Neuronal stem cell (in vitro differentiated cells): ENCODE measurements at regions not wholly inside any gene's neighbourhood (a gene's known extent, or its start where the extent isn't known, plus 50 kb on each side); places are given as distances from the start of the nearest gene placed in this dataset.

Source experiments
- DNase-seq: peaks from one replicate; pipeline ENCODE4 v3.0.0-alpha.2; 2013; ENCODE audit warnings: low spot score
- H2AFZ ChIP-seq: one replicate; pipeline ENCODE4 v1.6.1; 2013; ENCODE audit warnings: mild to moderate bottlenecking, low read length, inconsistent platforms
- H2AK5ac ChIP-seq: 2 replicates; pipeline ENCODE4 v1.6.1; 2013; ENCODE audit warnings: low read depth, mild to moderate bottlenecking, inconsistent platforms, low read length, moderate library complexity, mixed read lengths
- H2BK120ac ChIP-seq: 2 replicates; pipeline ENCODE4 v1.6.1; 2013; ENCODE audit warnings: low read depth, mild to moderate bottlenecking, inconsistent platforms, low read length, moderate library complexity, mixed read lengths
- H2BK12ac ChIP-seq: one replicate; pipeline ENCODE4 v1.6.1; 2013; ENCODE audit warnings: low read length, inconsistent platforms
- H2BK15ac ChIP-seq: 2 replicates; pipeline ENCODE4 v1.6.1; 2013; ENCODE audit warnings: mild to moderate bottlenecking, low read length, inconsistent platforms, mixed read lengths
- H2BK5ac ChIP-seq: one replicate; pipeline ENCODE4 v1.6.1; 2013; ENCODE audit warnings: inconsistent platforms, mild to moderate bottlenecking, low read length, moderate library complexity
- H3K14ac ChIP-seq: one replicate; pipeline ENCODE4 v1.6.1; 2013; ENCODE audit warnings: low read length, inconsistent platforms
- H3K18ac ChIP-seq: 2 replicates; pipeline ENCODE4 v1.6.1; 2013; ENCODE audit warnings: low read length, inconsistent platforms
- H3K23ac ChIP-seq: 2 replicates; pipeline ENCODE4 v1.6.1; 2013; ENCODE audit warnings: low read depth, mild to moderate bottlenecking, mixed read lengths, low read length, inconsistent platforms; ENCODE audit not compliant: poor library complexity
- H3K27ac ChIP-seq: replicated peaks from 3 replicates; pipeline ENCODE4 v1.5.1; 2013; ENCODE audit warnings: low read length, inconsistent platforms
- H3K27me3 ChIP-seq, 3 experiments: 2 replicates each; pipeline ENCODE4 v1.6.1; 2013; ENCODE audit warnings: low read length in 3 of 3, mild to moderate bottlenecking in 2 of 3, inconsistent platforms in 1 of 3, low read depth in 1 of 3, mixed read lengths in 1 of 3, moderate library complexity in 1 of 3; ENCODE audit not compliant: control insufficient read depth in 3 of 3, insufficient read depth in 3 of 3
- H3K36me3 ChIP-seq, 2 donors: replicated peaks in 1 of 2; 2 replicates each; pipeline ENCODE4 v1.6.1; 2013; ENCODE audit warnings: low read length in 2 of 2; ENCODE audit not compliant: control insufficient read depth in 2 of 2, insufficient read depth in 2 of 2
- H3K4ac ChIP-seq: 2 replicates; pipeline ENCODE4 v1.6.1; 2013; ENCODE audit warnings: inconsistent platforms, mild to moderate bottlenecking, low read length, moderate library complexity
- H3K4me1 ChIP-seq, 2 donors: 1 replicate in 1 of 2; 2 replicates in 1 of 2; pipeline ENCODE4 v1.6.1; 2013; ENCODE audit warnings: low read length in 2 of 2, low read depth in 1 of 2; ENCODE audit not compliant: control insufficient read depth in 2 of 2, insufficient read depth in 1 of 2
- H3K4me2 ChIP-seq: one replicate; pipeline ENCODE4 v1.6.1; 2013; ENCODE audit warnings: mild to moderate bottlenecking, low read length, inconsistent platforms; ENCODE audit not compliant: insufficient read depth, poor library complexity, severe bottlenecking
- H3K4me3 ChIP-seq, 2 donors: 2 replicates each; pipeline ENCODE4 v1.5.1; 2013; ENCODE audit warnings: low read length in 2 of 2, mild to moderate bottlenecking in 2 of 2, inconsistent platforms in 1 of 2, moderate library complexity in 1 of 2
- H3K79me1 ChIP-seq: one replicate; pipeline ENCODE4 v1.6.1; 2013; ENCODE audit warnings: low read depth, mild to moderate bottlenecking, inconsistent platforms, low read length, moderate library complexity
- H3K9ac ChIP-seq: one replicate; pipeline ENCODE4 v1.6.1; 2013; ENCODE audit warnings: mild to moderate bottlenecking, low read depth, low read length, inconsistent platforms; ENCODE audit not compliant: poor library complexity
- H3K9me3 ChIP-seq, 2 donors: replicated peaks in 1 of 2; 2 replicates each; pipeline versions ENCODE3 to v1.6.1; 2013; ENCODE audit warnings: low read length in 2 of 2, mild to moderate bottlenecking in 2 of 2, inconsistent platforms in 1 of 2, low read depth in 1 of 2, mixed read lengths in 1 of 2, moderate library complexity in 1 of 2; ENCODE audit not compliant: control insufficient read depth in 2 of 2, insufficient read depth in 1 of 2
- H4K8ac ChIP-seq: one replicate; pipeline ENCODE4 v1.6.1; 2013; ENCODE audit warnings: low read depth, mild to moderate bottlenecking, inconsistent platforms, low read length, moderate library complexity
- H4K91ac ChIP-seq: one replicate; pipeline ENCODE4 v1.6.1; 2013; ENCODE audit warnings: low read length, low read depth, mild to moderate bottlenecking, inconsistent platforms; ENCODE audit not compliant: poor library complexity
- WGBS, 2 donors: extraction: QIAGEN DNeasy Blood & Tissue Kit; methylation state at CpG; one replicate each; pipeline ENCODE4 v1.1.7; 2013; ENCODE audit warnings: missing lambda C conversion rate in 2 of 2, mixed read lengths in 1 of 2; ENCODE audit not compliant: insufficient read length in 2 of 2, insufficient replicate concordance in 1 of 2; ENCODE audit errors: extremely low coverage in 2 of 2; 5-methylcytosine and 5-hydroxymethylcytosine counted together

GRCh38 chr12:90331262-90331661, 622.6 kb upstream of the ATP2B1 start:
- H3K18ac ChIP-seq = no peak overlapping the region
- no peak for DNase-seq
- no peak overlapping the region for H2BK12ac ChIP-seq
- H2BK120ac ChIP-seq = no peak overlapping the region
- no peak overlapping the region for H2BK5ac ChIP-seq
- H2AK5ac ChIP-seq = no peak overlapping the region
- no peaks in the 10 kb centered on the region for H3K4me1 ChIP-seq
- no peak overlapping the region for H3K9ac ChIP-seq
- H4K91ac ChIP-seq = no peak overlapping the region
- no peak overlapping the region for H2BK15ac ChIP-seq
- H3K27me3 ChIP-seq = no peaks in the 10 kb centered on the region
- H3K36me3 ChIP-seq = no peaks in the 10 kb centered on the region
- no peaks in the 10 kb centered on the region for H3K9me3 ChIP-seq
- H2AFZ ChIP-seq = no peak overlapping the region
- H3K14ac ChIP-seq = no peak overlapping the region
- no peak overlapping the region for H3K4ac ChIP-seq
- no peak overlapping the region for H3K4me3 ChIP-seq
- no peak overlapping the region for H3K23ac ChIP-seq
- no CpG with 5 or more reads among the region's 3 CpGs for WGBS, 2 donors
- no peaks in the 10 kb centered on the region for H3K79me1 ChIP-seq
- no peak overlapping the region for H3K27ac ChIP-seq
- no peak overlapping the region for H3K4me2 ChIP-seq
- no peak overlapping the region for H4K8ac ChIP-seq

DNA sequence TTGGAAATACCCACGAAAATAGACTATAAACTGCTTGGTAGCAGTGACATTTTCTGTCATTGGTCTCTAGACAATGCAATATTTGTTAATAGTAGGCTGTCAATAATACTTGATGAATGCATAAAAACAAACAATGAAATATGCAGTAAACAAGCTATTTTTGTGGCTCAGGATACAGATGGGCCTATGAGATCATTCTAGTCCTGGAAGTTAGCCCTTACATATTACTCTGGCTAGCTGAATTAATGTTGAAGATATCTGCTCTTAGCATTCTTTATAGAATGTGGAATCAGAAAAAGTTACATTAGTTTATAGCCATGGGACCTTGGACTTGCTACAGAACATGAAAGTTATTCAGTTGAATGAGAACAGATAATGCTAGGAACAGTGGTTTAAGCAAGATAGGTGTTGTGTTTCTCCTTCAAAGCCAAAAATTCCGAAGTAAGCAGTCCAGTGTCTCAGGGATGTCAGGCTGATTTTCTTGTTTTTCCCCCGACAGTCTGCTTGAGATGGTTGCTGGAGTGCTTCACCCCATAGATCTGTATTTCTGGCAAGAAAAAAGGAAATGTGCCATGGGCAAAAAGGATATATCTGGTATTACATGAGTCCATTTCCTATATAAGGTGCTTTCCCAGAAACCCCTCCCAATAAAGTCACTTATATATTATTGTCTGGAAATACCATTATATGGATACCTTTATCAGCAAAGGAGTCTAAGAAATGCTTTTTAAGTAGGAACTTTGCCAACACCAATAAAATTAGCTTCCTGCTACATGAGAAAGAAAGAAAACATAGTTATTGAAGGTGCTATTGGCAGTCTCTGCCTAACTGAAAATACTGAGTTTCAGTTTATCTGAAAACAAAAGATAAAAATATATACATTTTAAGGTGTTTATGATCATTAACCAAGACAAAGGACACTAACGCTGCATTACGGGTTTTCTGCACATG, 619.4 kb upstream of the ATP2B1 start:
- H2AK5ac ChIP-seq = no peak overlapping the region
- H2BK12ac ChIP-seq = no peak overlapping the region
- no peak overlapping the region for H3K23ac ChIP-seq
- H3K4me1 ChIP-seq = no peaks in the 10 kb centered on the region
- no peak overlapping the region for H2BK15ac ChIP-seq
- H2AFZ ChIP-seq = no peak overlapping the region
- no peaks in the 10 kb centered on the region for H3K9me3 ChIP-seq
- no peak overlapping the region for H3K18ac ChIP-seq
- no peak overlapping the region for H3K9ac ChIP-seq
- no peaks in the 10 kb centered on the region for H3K79me1 ChIP-seq
- no CpG with 5 or more reads among the region's 5 CpGs for whole genome bisulfite sequencing, 2 donors
- H3K27me3 ChIP-seq = no peaks in the 10 kb centered on the region
- H3K27ac ChIP-seq = no peak overlapping the region
- no peak overlapping the region for H3K4me3 ChIP-seq
- no peak overlapping the region for H3K4ac ChIP-seq
- no peak overlapping the region for H2BK120ac ChIP-seq
- DNase-seq = no peak
- no peak overlapping the region for H3K4me2 ChIP-seq
- no peak overlapping the region for H3K14ac ChIP-seq
- H4K8ac ChIP-seq = no peak overlapping the region
- no peaks in the 10 kb centered on the region for H3K36me3 ChIP-seq
- no peak overlapping the region for H2BK5ac ChIP-seq
- H4K91ac ChIP-seq = no peak overlapping the region

DNA sequence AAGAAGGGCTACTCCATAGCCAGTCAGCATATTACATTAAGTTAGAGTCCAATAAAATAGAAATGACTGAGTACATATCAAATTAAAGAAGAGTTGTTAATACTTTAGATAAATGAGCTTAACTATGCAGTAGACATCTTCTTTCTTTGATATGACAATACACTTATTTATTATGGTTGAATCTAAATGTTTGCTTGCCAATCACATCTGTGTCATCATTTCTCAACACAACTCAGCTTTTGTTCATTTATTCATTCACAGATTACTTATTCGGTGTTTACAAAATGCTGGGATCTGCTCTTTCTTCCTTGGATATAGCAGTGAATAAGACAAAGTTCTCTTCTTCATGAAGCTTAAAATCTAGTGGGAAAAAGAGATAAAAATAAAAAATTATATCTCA, 614.6 kb upstream of the ATP2B1 start:
- Histone ChIP-seq H4K8ac (no peak overlapping the region), H2AK5ac (no peak overlapping the region), H3K14ac (no peak overlapping the region), H3K4me2 (no peak overlapping the region), H3K79me1 (no peaks in the 10 kb centered on the region), H2AFZ (no peak overlapping the region), H3K9me3 (no peaks in the 10 kb centered on the region), H2BK15ac (no peak overlapping the region), H3K9ac (no peak overlapping the region), H2BK12ac (no peak overlapping the region), H3K4ac (no peak overlapping the region), H2BK5ac (no peak overlapping the region), H4K91ac (no peak overlapping the region), H3K18ac (no peak overlapping the region), H2BK120ac (no peak overlapping the region), H3K27ac (no peak overlapping the region), H3K27me3 (no peaks in the 10 kb centered on the region), H3K4me1 (no peaks in the 10 kb centered on the region), H3K4me3 (no peak overlapping the region), H3K23ac (no peak overlapping the region), H3K36me3 (no peaks in the 10 kb centered on the region)
- WGBS, 2 donors = no CpG with 5 or more reads among the region's 1 CpG
- DNase-seq = no peak

DNA sequence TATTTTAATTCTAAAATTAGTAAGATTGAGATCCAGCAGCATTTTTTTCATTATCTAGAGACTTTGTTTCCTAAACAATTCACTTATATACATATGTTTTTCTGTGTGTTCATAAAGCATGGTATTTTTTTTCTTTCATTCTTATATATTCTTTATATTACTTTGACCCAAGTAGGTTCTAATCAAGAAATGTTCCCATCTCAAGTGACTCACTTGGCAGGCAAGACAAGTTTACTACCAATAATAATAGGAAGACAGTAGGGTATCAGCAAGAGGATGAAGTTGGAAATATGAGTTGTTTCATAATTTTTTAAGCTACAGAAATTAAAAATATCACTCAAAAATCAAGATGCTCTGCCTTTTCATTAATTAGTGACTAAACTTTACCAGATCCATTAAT, 613.4 kb upstream of the ATP2B1 start:
- no peaks in the 10 kb centered on the region for H3K9me3 ChIP-seq
- H2BK12ac ChIP-seq = no peak overlapping the region
- H3K4me3 ChIP-seq = no peak overlapping the region
- no peaks in the 10 kb centered on the region for H3K27me3 ChIP-seq
- no peaks in the 10 kb centered on the region for H3K36me3 ChIP-seq
- H3K23ac ChIP-seq = no peak overlapping the region
- H3K79me1 ChIP-seq = no peaks in the 10 kb centered on the region
- H2AFZ ChIP-seq = no peak overlapping the region
- H2AK5ac ChIP-seq = no peak overlapping the region
- no peak overlapping the region for H3K4ac ChIP-seq
- H3K9ac ChIP-seq = no peak overlapping the region
- no peak overlapping the region for H3K4me2 ChIP-seq
- H3K14ac ChIP-seq = no peak overlapping the region
- H2BK15ac ChIP-seq = no peak overlapping the region
- H3K27ac ChIP-seq = no peak overlapping the region
- no peak overlapping the region for H3K18ac ChIP-seq
- H4K91ac ChIP-seq = no peak overlapping the region
- no peaks in the 10 kb centered on the region for H3K4me1 ChIP-seq
- H2BK120ac ChIP-seq = no peak overlapping the region
- DNase-seq = no peak
- H4K8ac ChIP-seq = no peak overlapping the region
- H2BK5ac ChIP-seq = no peak overlapping the region
